CD4-positive, alpha-beta T cell treated with Interleukin-6 for 4 hours (primary cell): ENCODE measurements at regions not wholly inside any gene's neighbourhood (a gene's known extent, or its start where the extent isn't known, plus 50 kb on each side); places are given as distances from the start of the nearest gene placed in this dataset.
A peak's percentile ranks its signal among the peaks of the same experiment; 100 is the strongest.

ENCODE experiments used
- DNase-seq: peaks from one replicate; pipeline ENCODE4 v3.0.0-alpha.2; 2020; ENCODE audit warnings: mixed read lengths

GRCh38 chr4:106764774-106765173 lies 271.3 kb downstream of the DKK2 start:
- no peak for DNase-seq

- no peak for DNase-seq
These were observed 273.3 kb downstream of the DKK2 start for GRCh38 chr4:106762666-106763443.

- DNase-seq: no peak
These were observed 282.7 kb downstream of the DKK2 start for GRCh38 chr4:106753426-106753825.

- no peak for DNase-seq
These were observed 289.7 kb downstream of the DKK2 start for GRCh38 chr4:106746451-106746850.

- DNase-seq: no peak
These were observed 298.0 kb downstream of the DKK2 start for GRCh38 chr4:106738121-106738520.

- no peak for DNase-seq
These were observed 317.6 kb downstream of the DKK2 start for GRCh38 chr4:106718548-106718947.

GRCh38 chr4:106717091-106717490 lies 319.0 kb downstream of the DKK2 start:
- no peak for DNase-seq

- no peak for DNase-seq
These were observed 320.3 kb downstream of the DKK2 start for GRCh38 chr4:106715825-106716224.

GRCh38 chr4:106708464-106708816 lies 327.7 kb downstream of the DKK2 start:
- DNase-seq: no peak

- no peak for DNase-seq
These were observed 328.2 kb downstream of the DKK2 start for GRCh38 chr4:106707776-106708463.

- DNase-seq: no peak
These were observed 331.8 kb downstream of the DKK2 start for GRCh38 chr4:106704253-106704870.

- no peak for DNase-seq
These were observed 331.7 kb upstream of the GIMD1 start for GRCh38 chr4:106700321-106700720.

GRCh38 chr4:106698621-106699195 lies 330.1 kb upstream of the GIMD1 start:
- DNase-seq: no peak

GRCh38 chr4:106695501-106696262 lies 327.1 kb upstream of the GIMD1 start:
- no peak for DNase-seq

GRCh38 chr4:106694232-106694631 lies 325.7 kb upstream of the GIMD1 start:
- DNase-seq: no peak

- no peak for DNase-seq
These were observed 323.2 kb upstream of the GIMD1 start for GRCh38 chr4:106691749-106692148.

GRCh38 chr4:106690487-106690886 lies 321.9 kb upstream of the GIMD1 start:
- DNase-seq: no peak

- DNase-seq: no peak
These were observed 318.4 kb upstream of the GIMD1 start for GRCh38 chr4:106687026-106687425.

- DNase-seq: peak; percentile 1
These were observed 312.9 kb upstream of the GIMD1 start for GRCh38 chr4:106681381-106681921.

- no peak for DNase-seq
These were observed 310.5 kb upstream of the GIMD1 start for GRCh38 chr4:106679063-106679462.

GRCh38 chr4:106677213-106677612 lies 308.6 kb upstream of the GIMD1 start:
- no peak for DNase-seq

- no peak for DNase-seq
These were observed 307.8 kb upstream of the GIMD1 start for GRCh38 chr4:106676173-106676921.
